ENCODE measurements at regions not wholly inside any gene's neighbourhood (a gene's known extent, or its start where the extent isn't known, plus 50 kb on each side); places are given as distances from the start of the nearest gene placed in this dataset.

GRCh38 chr2:8073916-8074315 lies 607.9 kb upstream of the ID2 start:
- TF ChIP-seq FOXA2 (IDR thresholded peaks at IDR 0.05) (no peak), EGR1 (IDR thresholded peaks at IDR 0.05; ENCODE audit: low read depth in 2 of 2) (no peak), ZBTB33 (IDR thresholded peaks at IDR 0.05) (no peak), YY1 (IDR thresholded peaks at IDR 0.05) (no peak), TAF1 (conservative IDR thresholded peaks at IDR 0.05) (no peak), FOXA1 (IDR thresholded peaks at IDR 0.05) (no peak), JUND (IDR thresholded peaks at IDR 0.05) (no peak), MAX (IDR thresholded peaks at IDR 0.05) (no peak), GABPA (IDR thresholded peaks at IDR 0.05 in 1 of 2, conservative IDR thresholded peaks at IDR 0.05 in 1 of 2) (no peak), ATF3 (IDR thresholded peaks at IDR 0.05) (no peak), SP1 (IDR thresholded peaks at IDR 0.05) (no peak), HNF4A (conservative IDR thresholded peaks at IDR 0.05) (no peak)
- no peaks in the 10 kb centered on the region for H3K9me3 ChIP-seq (ENCODE audit: control insufficient read depth in 4 of 4, low read length in 3 of 4)
- H3K9ac ChIP-seq (ENCODE audit: low read depth in 1 of 2, low read length in 2 of 2), result no peak overlapping the region
- H3K27me3 ChIP-seq (ENCODE audit: control insufficient read depth in 4 of 4, insufficient read depth in 4 of 4, low read length in 3 of 4), result no peaks in the 10 kb centered on the region
- H3K27ac ChIP-seq (ENCODE audit: low read depth in 1 of 2, low read length in 2 of 2), result no peak overlapping the region
- H3K4me3 ChIP-seq (ENCODE audit: low read depth in 1 of 3, low read length in 3 of 3), result no peak overlapping the region
- no peak for DNase-seq (ENCODE audit: low spot score)
- no peaks in the 10 kb centered on the region for H3K36me3 ChIP-seq (ENCODE audit: control insufficient read depth in 4 of 4, insufficient read depth in 3 of 4, low read depth in 1 of 4, low read length in 3 of 4)
- H3K4me1 ChIP-seq (ENCODE audit: control insufficient read depth in 4 of 4, insufficient read depth in 4 of 4, low read length in 3 of 4), result no peaks in the 10 kb centered on the region
- WGBS, result 96% methylated on average over 7 of the region's 7 CpGs

GRCh38 chr2:8076448-8077342 lies 605.2 kb upstream of the ID2 start:
- H3K9me3 ChIP-seq (ENCODE audit: control insufficient read depth in 4 of 4, low read length in 3 of 4), result no peaks in the 10 kb centered on the region
- H3K36me3 ChIP-seq (ENCODE audit: control insufficient read depth in 4 of 4, insufficient read depth in 3 of 4, low read depth in 1 of 4, low read length in 3 of 4), result no peaks in the 10 kb centered on the region
- H3K4me3 ChIP-seq (ENCODE audit: low read depth in 1 of 3, low read length in 3 of 3), result no peak overlapping the region
- H3K27me3 ChIP-seq (ENCODE audit: control insufficient read depth in 4 of 4, insufficient read depth in 4 of 4, low read length in 3 of 4), result no peaks in the 10 kb centered on the region
- DNase-seq (ENCODE audit: low spot score), result no peak
- WGBS, result 68% methylated on average over 6 of the region's 6 CpGs
- TF ChIP-seq ZBTB33 (IDR thresholded peaks at IDR 0.05) (no peak), HNF4A (conservative IDR thresholded peaks at IDR 0.05) (no peak), FOXA1 (IDR thresholded peaks at IDR 0.05) (no peak), SP1 (IDR thresholded peaks at IDR 0.05) (no peak), NR2F2 (IDR thresholded peaks at IDR 0.05) (no peak), FOXA2 (IDR thresholded peaks at IDR 0.05) (no peak), JUND (IDR thresholded peaks at IDR 0.05) (no peak), RAD21 (IDR thresholded peaks at IDR 0.05) (no peak), YY1 (IDR thresholded peaks at IDR 0.05) (no peak), REST (IDR thresholded peaks at IDR 0.05) (no peak), GABPA (IDR thresholded peaks at IDR 0.05 in 1 of 2, conservative IDR thresholded peaks at IDR 0.05 in 1 of 2) (no peak), CTCF (IDR thresholded peaks at IDR 0.05; ENCODE audit: low read depth, low read length, missing input control) (no peak)
- H3K4me1 ChIP-seq (ENCODE audit: control insufficient read depth in 4 of 4, insufficient read depth in 4 of 4, low read length in 3 of 4), result no peaks in the 10 kb centered on the region
- H3K9ac ChIP-seq (ENCODE audit: low read depth in 1 of 2, low read length in 2 of 2), result no peak overlapping the region
- H3K27ac ChIP-seq (ENCODE audit: low read depth in 1 of 2, low read length in 2 of 2), result no peak overlapping the region
